ENCODE measurements at regions not wholly inside any gene's neighbourhood (a gene's known extent, or its start where the extent isn't known, plus 50 kb on each side); places are given as distances from the start of the nearest gene placed in this dataset.

DNA sequence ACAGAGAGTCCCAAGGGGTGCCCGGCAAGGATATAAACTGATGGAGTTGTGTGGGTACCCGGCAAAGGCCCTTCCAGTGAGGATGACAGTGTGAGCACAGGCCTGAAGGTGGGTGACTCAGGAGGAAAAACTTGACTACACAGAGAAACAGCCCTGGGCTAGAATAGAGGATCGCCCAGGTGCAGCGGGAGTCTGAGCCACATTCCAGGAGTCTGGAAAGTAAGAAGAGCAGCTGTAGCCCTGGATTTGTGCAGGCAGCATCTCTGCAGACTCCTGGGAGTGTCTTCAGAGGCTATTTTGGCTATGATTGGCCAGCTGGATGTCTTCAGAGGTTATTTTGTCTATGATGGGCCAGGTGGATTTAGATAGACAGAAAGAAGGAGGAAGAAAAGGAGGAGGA lies 367.6 kb upstream of the MKI67 start:
- Histone ChIP-seq H3K9me1 (replicated peaks; ENCODE audit: control insufficient read depth, extremely low read depth, insufficient read depth, low read length) (no peaks in the 10 kb centered on the region), H3K9me3 (replicated peaks; ENCODE audit: control insufficient read depth, insufficient read depth, low read length) (peaks cover 2% of the 10 kb centered on the region), H4K20me1 (replicated peaks; ENCODE audit: control insufficient read depth, extremely low read depth, insufficient read depth, low read length) (no peaks in the 10 kb centered on the region), H3K4me2 (ENCODE audit: insufficient read depth, low read length) (no peak overlapping the region), H3K27me3 (ENCODE audit: control insufficient read depth in 2 of 2, insufficient read depth in 2 of 2, low read length in 2 of 2) (no peaks in the 10 kb centered on the region), H3K36me3 (ENCODE audit: control insufficient read depth in 2 of 2, extremely low read depth in 1 of 2, insufficient read depth in 2 of 2, low read length in 2 of 2) (no peaks in the 10 kb centered on the region), H3K27ac (ENCODE audit: insufficient read depth, low read depth, low read length) (no peak overlapping the region), H2AFZ (ENCODE audit: low read depth, low read length) (no peak overlapping the region), H3K79me2 (ENCODE audit: control insufficient read depth, insufficient read depth, low read length) (no peaks in the 10 kb centered on the region), H3K4me3 (replicated peaks in 1 of 3; ENCODE audit: insufficient read depth in 1 of 3, low read depth in 1 of 3, low read length in 3 of 3) (no peak overlapping the region), H3K9ac (replicated peaks; ENCODE audit: extremely low read depth, insufficient read depth, low read length) (no peak overlapping the region), H3K4me1 (ENCODE audit: control insufficient read depth, extremely low read depth, insufficient read depth, low read length) (no peaks in the 10 kb centered on the region)
- TF ChIP-seq MYC (IDR thresholded peaks at IDR 0.05; ENCODE audit: low read depth, low read length) (no peak), POLR2AphosphoS5 (IDR thresholded peaks at IDR 0.05; ENCODE audit: insufficient read depth, low read depth, low read length) (no peak), FOS (IDR thresholded peaks at IDR 0.05; ENCODE audit: borderline replicate concordance, insufficient read depth, low read length) (no peak), GATA2 (IDR thresholded peaks at IDR 0.05; ENCODE audit: insufficient read depth, insufficient read length, low read depth, low read length) (no peak), POLR2A (IDR thresholded peaks at IDR 0.05; ENCODE audit: low read depth, low read length) (no peak)
- TF ChIP-seq, protein P1, sequence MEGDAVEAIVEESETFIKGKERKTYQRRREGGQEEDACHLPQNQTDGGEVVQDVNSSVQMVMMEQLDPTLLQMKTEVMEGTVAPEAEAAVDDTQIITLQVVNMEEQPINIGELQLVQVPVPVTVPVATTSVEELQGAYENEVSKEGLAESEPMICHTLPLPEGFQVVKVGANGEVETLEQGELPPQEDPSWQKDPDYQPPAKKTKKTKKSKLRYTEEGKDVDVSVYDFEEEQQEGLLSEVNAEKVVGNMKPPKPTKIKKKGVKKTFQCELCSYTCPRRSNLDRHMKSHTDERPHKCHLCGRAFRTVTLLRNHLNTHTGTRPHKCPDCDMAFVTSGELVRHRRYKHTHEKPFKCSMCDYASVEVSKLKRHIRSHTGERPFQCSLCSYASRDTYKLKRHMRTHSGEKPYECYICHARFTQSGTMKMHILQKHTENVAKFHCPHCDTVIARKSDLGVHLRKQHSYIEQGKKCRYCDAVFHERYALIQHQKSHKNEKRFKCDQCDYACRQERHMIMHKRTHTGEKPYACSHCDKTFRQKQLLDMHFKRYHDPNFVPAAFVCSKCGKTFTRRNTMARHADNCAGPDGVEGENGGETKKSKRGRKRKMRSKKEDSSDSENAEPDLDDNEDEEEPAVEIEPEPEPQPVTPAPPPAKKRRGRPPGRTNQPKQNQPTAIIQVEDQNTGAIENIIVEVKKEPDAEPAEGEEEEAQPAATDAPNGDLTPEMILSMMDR (IDR thresholded peaks at IDR 0.05; ENCODE audit: extremely low read depth in 1 of 2, insufficient read depth in 1 of 2, low read depth in 1 of 2, low read length in 2 of 2), result no peak
- intact Hi-C loops (cut with micrococcal nuclease) (no loop called here), dilution Hi-C loops (cut with MboI; ENCODE audit: extremely low pct_ligation_motif_present, low sequenced_read_pairs) (no loop called here)
- DNase-seq (ENCODE audit: low read depth, low spot score), result no peak
- ChIA-PET CTCF (no interaction called here), POLR2A (no interaction called here)
- BruUV-seq (replicated peaks), result no TSS peak
- no peak for FAIRE-seq

DNA sequence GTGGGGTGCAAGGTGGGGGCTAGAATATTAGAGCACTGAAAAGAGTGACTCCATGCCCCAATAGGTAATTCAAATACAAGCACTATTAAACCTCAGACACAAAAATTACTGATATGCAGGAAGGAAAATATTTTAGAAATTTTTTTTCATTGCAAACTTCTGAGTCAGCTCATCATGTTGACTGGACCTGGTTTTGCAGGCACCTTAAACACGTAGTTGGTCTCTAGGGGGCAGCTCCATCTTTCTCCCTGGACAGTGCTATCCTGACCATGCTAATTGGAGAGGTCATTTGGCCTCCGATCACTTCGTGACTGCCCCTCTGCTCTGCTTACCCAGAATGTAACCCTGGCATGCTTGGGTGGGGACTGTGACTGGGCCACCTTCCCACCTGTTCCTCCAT lies 368.4 kb upstream of the MKI67 start:
- dilution Hi-C loops (cut with MboI; ENCODE audit: extremely low pct_ligation_motif_present, low sequenced_read_pairs), result no loop called here
- FAIRE-seq (no peak), DNase-seq (ENCODE audit: low read depth, low spot score) (no peak)
- H3K4me3 ChIP-seq (replicated peaks in 1 of 3; ENCODE audit: insufficient read depth in 1 of 3, low read depth in 1 of 3, low read length in 3 of 3), result no peak overlapping the region
- TF ChIP-seq POLR2A (IDR thresholded peaks at IDR 0.05; ENCODE audit: low read depth, low read length), result no peak
- TF ChIP-seq, protein P1 (IDR thresholded peaks at IDR 0.05; ENCODE audit: extremely low read depth in 1 of 2, insufficient read depth in 1 of 2, low read depth in 1 of 2, low read length in 2 of 2), result no peak
- TF ChIP-seq MYC (IDR thresholded peaks at IDR 0.05; ENCODE audit: low read depth, low read length), result no peak
- no peak for TF ChIP-seq EZH2 (IDR thresholded peaks at IDR 0.05; ENCODE audit: borderline replicate concordance, low read depth, low read length, severe bottlenecking)
- no peak for TF ChIP-seq GATA2 (IDR thresholded peaks at IDR 0.05; ENCODE audit: insufficient read depth, insufficient read length, low read depth, low read length)
- TF ChIP-seq POLR2AphosphoS5 (IDR thresholded peaks at IDR 0.05; ENCODE audit: insufficient read depth, low read depth, low read length), result no peak
- TF ChIP-seq, protein P2, sequence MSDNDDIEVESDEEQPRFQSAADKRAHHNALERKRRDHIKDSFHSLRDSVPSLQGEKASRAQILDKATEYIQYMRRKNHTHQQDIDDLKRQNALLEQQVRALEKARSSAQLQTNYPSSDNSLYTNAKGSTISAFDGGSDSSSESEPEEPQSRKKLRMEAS (IDR thresholded peaks at IDR 0.05; ENCODE audit: insufficient read depth, insufficient read length), result no peak
- TF ChIP-seq FOS (IDR thresholded peaks at IDR 0.05; ENCODE audit: borderline replicate concordance, insufficient read depth, low read length), result no peak
- TF ChIP-seq JUN (IDR thresholded peaks at IDR 0.05; ENCODE audit: borderline replicate concordance, insufficient read depth, insufficient read length, low read depth), result no peak
- no peaks in the 10 kb centered on the region for H3K4me1 ChIP-seq (ENCODE audit: control insufficient read depth, extremely low read depth, insufficient read depth, low read length)
- no peaks in the 10 kb centered on the region for H3K36me3 ChIP-seq (ENCODE audit: control insufficient read depth in 2 of 2, extremely low read depth in 1 of 2, insufficient read depth in 2 of 2, low read length in 2 of 2)
- H3K9ac ChIP-seq (replicated peaks; ENCODE audit: extremely low read depth, insufficient read depth, low read length), result no peak overlapping the region
- H3K79me2 ChIP-seq (ENCODE audit: control insufficient read depth, insufficient read depth, low read length), result no peaks in the 10 kb centered on the region
- no peaks in the 10 kb centered on the region for H4K20me1 ChIP-seq (replicated peaks; ENCODE audit: control insufficient read depth, extremely low read depth, insufficient read depth, low read length)
- ChIA-PET CTCF (no interaction called here), POLR2A (no interaction called here)
- no peak overlapping the region for H2AFZ ChIP-seq (ENCODE audit: low read depth, low read length)
- H3K9me1 ChIP-seq (replicated peaks; ENCODE audit: control insufficient read depth, extremely low read depth, insufficient read depth, low read length), result no peaks in the 10 kb centered on the region
- H3K4me2 ChIP-seq (ENCODE audit: insufficient read depth, low read length), result no peak overlapping the region
- BruUV-seq (replicated peaks), result no TSS peak
- H3K9me3 ChIP-seq (replicated peaks; ENCODE audit: control insufficient read depth, insufficient read depth, low read length), result peaks cover 2% of the 10 kb centered on the region
- intact Hi-C loops (cut with micrococcal nuclease), result no loop called here
- no peaks in the 10 kb centered on the region for H3K27me3 ChIP-seq (ENCODE audit: control insufficient read depth in 2 of 2, insufficient read depth in 2 of 2, low read length in 2 of 2)
- H3K27ac ChIP-seq (ENCODE audit: insufficient read depth, low read depth, low read length), result no peak overlapping the region
